ENCODE measurements at regions not wholly inside any gene's neighbourhood (a gene's known extent, or its start where the extent isn't known, plus 50 kb on each side); places are given as distances from the start of the nearest gene placed in this dataset.

- H3K4me3 ChIP-seq: no peak overlapping the region
- no peaks in the 10 kb centered on the region for H3K36me3 ChIP-seq
- peaks cover 0 to 4% (median 0%) of the 10 kb centered on the region in 4 donors for H3K9me3 ChIP-seq
- H3K27ac ChIP-seq: no peak overlapping the region
- TF ChIP-seq POLR2A (IDR thresholded peaks at IDR 0.05): no peak
- no peak for TF ChIP-seq CTCF (IDR thresholded peaks at IDR 0.05)
- no peaks in the 10 kb centered on the region for H3K27me3 ChIP-seq
- no peak for DNase-seq
- H3K4me1 ChIP-seq: peaks cover 0 to 5% (median 0%) of the 10 kb centered on the region in 4 donors
Measured at GRCh38 chr7:155191137-155191536, 106.5 kb upstream of the INSIG1 start.

- Histone ChIP-seq H3K4me3 (no peak overlapping the region), H3K27me3 (no peaks in the 10 kb centered on the region), H3K9me3 (peaks cover 0 to 11% (median 1%) of the 10 kb centered on the region in 4 donors), H3K27ac (no peak overlapping the region), H3K36me3 (no peaks in the 10 kb centered on the region), H3K4me1 (peaks cover 0 to 5% (median 0%) of the 10 kb centered on the region in 4 donors)
- DNase-seq: no peak
- no peak for TF ChIP-seq POLR2A (IDR thresholded peaks at IDR 0.05)
- no peak for TF ChIP-seq CTCF (IDR thresholded peaks at IDR 0.05)
Measured at GRCh38 chr7:155191901-155192478, 105.7 kb upstream of the INSIG1 start.

GRCh38 chr7:155192961-155193640 lies 104.6 kb upstream of the INSIG1 start:
- Histone ChIP-seq H3K4me1 (peaks cover 0 to 5% (median 0%) of the 10 kb centered on the region in 4 donors), H3K9me3 (peaks cover 0 to 12% (median 1%) of the 10 kb centered on the region in 4 donors), H3K36me3 (no peaks in the 10 kb centered on the region), H3K4me3 (no peak overlapping the region), H3K27ac (no peak overlapping the region), H3K27me3 (no peaks in the 10 kb centered on the region)
- TF ChIP-seq CTCF (IDR thresholded peaks at IDR 0.05) (no peak), POLR2A (IDR thresholded peaks at IDR 0.05) (no peak)
- no peak for DNase-seq

GRCh38 chr7:155193716-155194115 lies 104.0 kb upstream of the INSIG1 start:
- Histone ChIP-seq H3K4me1 (peaks cover 0 to 5% (median 0%) of the 10 kb centered on the region in 4 donors), H3K27ac (no peak overlapping the region), H3K4me3 (no peak overlapping the region), H3K27me3 (no peaks in the 10 kb centered on the region), H3K36me3 (no peaks in the 10 kb centered on the region), H3K9me3 (peaks cover 0 to 12% (median 1%) of the 10 kb centered on the region in 4 donors)
- no peak for DNase-seq
- TF ChIP-seq CTCF (IDR thresholded peaks at IDR 0.05) (no peak), POLR2A (IDR thresholded peaks at IDR 0.05) (no peak)

GRCh38 chr7:155194382-155195140 lies 103.1 kb upstream of the INSIG1 start:
- H3K27me3 ChIP-seq: no peaks in the 10 kb centered on the region
- no peak overlapping the region for H3K27ac ChIP-seq
- no peak for TF ChIP-seq CTCF (IDR thresholded peaks at IDR 0.05)
- H3K4me3 ChIP-seq: no peak overlapping the region
- H3K9me3 ChIP-seq: peaks cover 0 to 12% (median 1%) of the 10 kb centered on the region in 4 donors
- H3K36me3 ChIP-seq: no peaks in the 10 kb centered on the region
- peaks cover 0 to 5% (median 0%) of the 10 kb centered on the region in 4 donors for H3K4me1 ChIP-seq
- DNase-seq: no peak

Measured in Peyer's patch (tissue), 4 donors.